ENCODE measurements at regions not wholly inside any gene's neighbourhood (a gene's known extent, or its start where the extent isn't known, plus 50 kb on each side); places are given as distances from the start of the nearest gene placed in this dataset.

DNA sequence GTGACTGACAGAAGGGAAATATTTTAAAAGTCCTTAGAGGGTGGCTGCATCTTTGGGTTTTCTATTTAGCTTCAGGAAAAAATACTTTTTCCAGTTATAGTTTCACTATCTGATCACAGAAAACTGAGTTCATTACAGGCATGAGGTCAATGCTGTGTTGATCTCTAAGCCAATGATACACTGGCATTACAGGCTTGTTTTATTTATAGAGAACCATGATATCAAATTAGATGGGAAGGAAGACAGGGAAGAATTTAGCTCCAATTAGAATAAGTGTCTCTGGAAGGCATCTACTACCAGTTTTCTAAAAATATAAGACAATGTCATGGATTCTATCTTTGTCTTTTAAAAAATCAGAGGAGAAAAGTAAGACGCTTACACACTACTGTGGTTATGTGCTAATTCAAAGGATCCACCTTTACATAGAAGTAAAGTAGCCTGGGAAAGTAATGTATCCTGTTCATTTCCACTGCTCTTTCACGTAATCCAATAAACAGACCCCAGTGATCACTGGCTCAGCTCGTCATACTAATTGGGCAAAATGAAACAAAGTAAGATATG lies 344.5 kb upstream of the PPARGC1A start:
- Mint-ChIP-seq H3K4me3 (ENCODE audit: unreplicated experiment) (no peak overlapping the region), H3K36me3 (ENCODE audit: insufficient read depth, unreplicated experiment) (no peaks in the 10 kb centered on the region), H3K4me1 (ENCODE audit: low read depth, unreplicated experiment) (peaks cover 26% of the 10 kb centered on the region), H3K27ac (ENCODE audit: unreplicated experiment) (no peak overlapping the region), H3K9me3 (ENCODE audit: unreplicated experiment) (peaks cover 10% of the 10 kb centered on the region), H3K27me3 (ENCODE audit: insufficient read depth, unreplicated experiment) (no peaks in the 10 kb centered on the region)
- TF ChIP-seq, protein P1, sequence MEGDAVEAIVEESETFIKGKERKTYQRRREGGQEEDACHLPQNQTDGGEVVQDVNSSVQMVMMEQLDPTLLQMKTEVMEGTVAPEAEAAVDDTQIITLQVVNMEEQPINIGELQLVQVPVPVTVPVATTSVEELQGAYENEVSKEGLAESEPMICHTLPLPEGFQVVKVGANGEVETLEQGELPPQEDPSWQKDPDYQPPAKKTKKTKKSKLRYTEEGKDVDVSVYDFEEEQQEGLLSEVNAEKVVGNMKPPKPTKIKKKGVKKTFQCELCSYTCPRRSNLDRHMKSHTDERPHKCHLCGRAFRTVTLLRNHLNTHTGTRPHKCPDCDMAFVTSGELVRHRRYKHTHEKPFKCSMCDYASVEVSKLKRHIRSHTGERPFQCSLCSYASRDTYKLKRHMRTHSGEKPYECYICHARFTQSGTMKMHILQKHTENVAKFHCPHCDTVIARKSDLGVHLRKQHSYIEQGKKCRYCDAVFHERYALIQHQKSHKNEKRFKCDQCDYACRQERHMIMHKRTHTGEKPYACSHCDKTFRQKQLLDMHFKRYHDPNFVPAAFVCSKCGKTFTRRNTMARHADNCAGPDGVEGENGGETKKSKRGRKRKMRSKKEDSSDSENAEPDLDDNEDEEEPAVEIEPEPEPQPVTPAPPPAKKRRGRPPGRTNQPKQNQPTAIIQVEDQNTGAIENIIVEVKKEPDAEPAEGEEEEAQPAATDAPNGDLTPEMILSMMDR (IDR thresholded peaks at IDR 0.05; ENCODE audit: insufficient read depth in 1 of 2, low read depth in 1 of 2, low read length in 1 of 2, severe bottlenecking in 1 of 2, unreplicated experiment in 1 of 2) = no peak
- no peak for DNase-seq
- H3K4me3 ChIP-seq (ENCODE audit: low read depth, low read length) = no peak overlapping the region
- ChIA-PET CTCF (no interaction called here), POLR2A (no interaction called here)
- H3K9me3 ChIP-seq = no peaks in the 10 kb centered on the region
- no peaks in the 10 kb centered on the region for H3K36me3 ChIP-seq (ENCODE audit: control insufficient read depth, insufficient read depth, low read length)
- intact Hi-C loops (cut with micrococcal nuclease; ENCODE audit: unreplicated experiment) = no loop called here
- BruUV-seq (replicated peaks) = no TSS peak
- no peaks in the 10 kb centered on the region for H3K27me3 ChIP-seq (replicated peaks; ENCODE audit: control insufficient read depth, insufficient read depth, low read length)
- H3K4me1 ChIP-seq = peaks cover 28% of the 10 kb centered on the region

DNA sequence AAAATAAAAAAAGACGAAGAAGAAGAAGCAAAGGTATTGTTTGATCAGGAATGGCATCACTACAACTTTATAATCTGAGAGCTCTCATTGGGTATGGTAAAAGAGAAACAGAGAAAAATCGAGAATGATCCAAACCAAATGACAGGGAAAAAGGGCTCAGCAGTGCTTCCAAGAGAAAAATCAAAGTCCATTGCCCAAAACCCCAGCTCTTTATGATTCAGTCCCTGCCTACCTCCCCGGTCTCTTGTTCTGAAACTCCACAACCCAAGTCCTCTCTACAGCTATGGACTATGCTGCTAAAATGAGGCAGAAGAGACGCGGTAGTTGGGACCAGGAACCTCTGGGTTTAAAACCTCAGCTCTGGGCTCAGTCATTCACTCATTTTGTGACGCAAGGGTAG lies 341.1 kb upstream of the PPARGC1A start:
- no TSS peak for BruUV-seq (replicated peaks)
- DNase-seq = no peak
- peaks cover 10% of the 10 kb centered on the region for H3K9me3 Mint-ChIP-seq (ENCODE audit: unreplicated experiment)
- H3K9me3 ChIP-seq = no peaks in the 10 kb centered on the region
- TF ChIP-seq, protein P1 (IDR thresholded peaks at IDR 0.05; ENCODE audit: insufficient read depth in 1 of 2, low read depth in 1 of 2, low read length in 1 of 2, severe bottlenecking in 1 of 2, unreplicated experiment in 1 of 2) = no peak
- ChIA-PET CTCF (no interaction called here), POLR2A (no interaction called here)
- no peaks in the 10 kb centered on the region for H3K36me3 Mint-ChIP-seq (ENCODE audit: insufficient read depth, unreplicated experiment)
- peak overlapping the region; percentile 33 for H3K27ac Mint-ChIP-seq (ENCODE audit: unreplicated experiment)
- H3K4me1 Mint-ChIP-seq (ENCODE audit: low read depth, unreplicated experiment) = peaks cover 11% of the 10 kb centered on the region
- H3K27me3 ChIP-seq (replicated peaks; ENCODE audit: control insufficient read depth, insufficient read depth, low read length) = no peaks in the 10 kb centered on the region
- H3K4me3 Mint-ChIP-seq (ENCODE audit: unreplicated experiment) = no peak overlapping the region
- H3K4me1 ChIP-seq = peaks cover 37% of the 10 kb centered on the region
- H3K36me3 ChIP-seq (ENCODE audit: control insufficient read depth, insufficient read depth, low read length) = no peaks in the 10 kb centered on the region
- intact Hi-C loops (cut with micrococcal nuclease; ENCODE audit: unreplicated experiment) = no loop called here
- H3K27me3 Mint-ChIP-seq (ENCODE audit: insufficient read depth, unreplicated experiment) = no peaks in the 10 kb centered on the region
- H3K4me3 ChIP-seq (ENCODE audit: low read depth, low read length) = no peak overlapping the region

DNA sequence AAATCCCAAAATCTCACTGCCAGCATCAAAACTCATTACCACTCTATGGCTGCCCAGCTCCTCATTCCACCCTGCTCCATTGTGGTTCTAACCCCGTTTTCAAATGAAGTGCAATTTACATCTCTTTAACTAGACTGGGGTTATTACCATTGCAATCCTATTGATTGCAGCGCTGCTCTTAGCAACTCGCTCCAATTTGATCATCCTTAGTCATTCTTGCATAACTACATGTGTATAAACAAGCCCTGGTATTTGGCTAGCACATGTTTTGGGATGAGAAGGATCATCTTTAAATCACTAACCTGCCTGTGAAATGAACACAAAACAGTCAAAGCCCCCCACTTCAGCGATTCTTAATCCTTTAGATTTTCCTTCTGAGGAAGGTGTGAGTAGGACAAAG lies 340.1 kb upstream of the PPARGC1A start:
- no TSS peak for BruUV-seq (replicated peaks)
- Histone ChIP-seq H3K4me1 (peaks cover 27% of the 10 kb centered on the region), H3K4me3 (ENCODE audit: low read depth, low read length) (no peak overlapping the region), H3K9me3 (no peaks in the 10 kb centered on the region), H3K36me3 (ENCODE audit: control insufficient read depth, insufficient read depth, low read length) (no peaks in the 10 kb centered on the region), H3K27me3 (replicated peaks; ENCODE audit: control insufficient read depth, insufficient read depth, low read length) (no peaks in the 10 kb centered on the region)
- TF ChIP-seq, protein P1 (IDR thresholded peaks at IDR 0.05; ENCODE audit: insufficient read depth in 1 of 2, low read depth in 1 of 2, low read length in 1 of 2, severe bottlenecking in 1 of 2, unreplicated experiment in 1 of 2) = no peak
- POLR2A ChIA-PET = no interaction called here
- no peak for DNase-seq
- Mint-ChIP-seq H3K4me1 (ENCODE audit: low read depth, unreplicated experiment) (peaks cover 11% of the 10 kb centered on the region), H3K36me3 (ENCODE audit: insufficient read depth, unreplicated experiment) (no peaks in the 10 kb centered on the region), H3K27me3 (ENCODE audit: insufficient read depth, unreplicated experiment) (no peaks in the 10 kb centered on the region), H3K27ac (ENCODE audit: unreplicated experiment) (peak overlapping the region; percentile 33), H3K4me3 (ENCODE audit: unreplicated experiment) (no peak overlapping the region), H3K9me3 (ENCODE audit: unreplicated experiment) (peaks cover 11% of the 10 kb centered on the region)
- intact Hi-C loops (cut with micrococcal nuclease; ENCODE audit: unreplicated experiment) = no loop called here
- CTCF ChIA-PET = no interaction called here
